GM18507 (cell line): ENCODE measurements at regions not wholly inside any gene's neighbourhood (a gene's known extent, or its start where the extent isn't known, plus 50 kb on each side); places are given as distances from the start of the nearest gene placed in this dataset.

Source experiments
- DNase-seq: peaks from one replicate; pipeline ENCODE4 v3.0.0; 2011; ENCODE audit warnings: low read depth; ENCODE audit not compliant: insufficient read length; ENCODE audit errors: extremely low spot score
- FAIRE-seq: peaks from 2 replicates; lab custom pipeline; 2011; peaks lifted over from hg19 to GRCh38; lab: Jason Lieb, UNC

DNA sequence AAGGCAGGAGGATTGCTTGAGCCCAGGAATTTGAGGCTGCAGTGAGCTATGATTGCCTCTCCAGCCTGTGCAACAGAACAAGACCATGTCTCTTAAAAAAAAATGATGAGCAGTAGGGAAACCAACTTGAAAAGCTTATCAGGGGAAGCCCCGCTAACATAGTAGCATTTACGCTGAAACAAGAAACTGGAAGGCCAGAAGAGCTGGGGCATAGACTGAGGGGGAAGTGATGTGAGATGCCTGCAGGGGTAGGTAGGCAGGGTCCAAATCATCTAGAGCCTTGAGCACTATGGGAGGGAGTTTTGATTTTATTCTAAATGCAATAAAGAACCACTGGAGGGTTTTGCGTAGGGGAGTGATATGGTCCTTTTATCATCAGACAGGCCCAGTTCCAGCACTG lies 139.3 kb downstream of the CYB561 start:
- FAIRE-seq (no peak), DNase-seq (no peak)

DNA sequence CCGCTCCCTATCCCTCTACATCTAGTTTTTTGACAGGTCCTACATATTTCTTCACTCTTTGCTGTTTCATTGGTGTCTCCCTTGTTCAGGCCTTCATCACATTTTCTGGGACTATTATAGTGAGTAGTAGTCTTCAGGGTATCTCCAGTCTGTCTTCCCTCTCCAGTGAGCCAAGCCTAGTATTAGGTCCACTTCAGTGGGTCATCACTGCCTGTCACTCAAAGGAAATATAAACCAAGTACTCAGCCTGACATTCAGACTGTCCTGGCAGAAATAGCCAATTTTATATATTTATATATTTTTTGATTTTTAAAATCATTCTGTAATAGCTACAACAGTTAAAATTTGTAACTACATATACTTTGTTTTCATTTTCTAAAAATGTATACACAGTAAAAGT lies 137.8 kb downstream of the CYB561 start:
- FAIRE-seq (no peak), DNase-seq (no peak)

DNA sequence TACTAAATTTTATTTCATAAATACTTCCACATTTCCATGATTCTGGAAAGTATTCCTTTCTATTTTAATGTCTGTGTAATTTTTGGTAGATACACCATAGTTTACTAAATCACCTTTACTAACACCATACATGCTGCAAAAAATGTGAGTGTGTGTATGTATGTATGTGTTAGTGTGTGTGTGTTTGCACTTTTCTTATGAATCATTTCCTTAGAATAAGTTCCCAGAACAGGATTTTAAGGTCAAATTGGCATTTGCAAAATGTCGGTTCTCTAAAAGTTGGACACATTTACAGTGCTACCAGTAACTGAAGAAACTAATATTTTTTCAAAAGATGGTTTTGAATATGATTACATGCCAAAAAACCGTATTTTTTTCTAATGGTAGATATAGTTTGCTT lies 137.1 kb downstream of the CYB561 start:
- no peak for DNase-seq
- FAIRE-seq: no peak

- no peak for FAIRE-seq
- no peak for DNase-seq
Observed at GRCh38 chr17:63311416-63311937, 134.6 kb downstream of the CYB561 start.

DNA sequence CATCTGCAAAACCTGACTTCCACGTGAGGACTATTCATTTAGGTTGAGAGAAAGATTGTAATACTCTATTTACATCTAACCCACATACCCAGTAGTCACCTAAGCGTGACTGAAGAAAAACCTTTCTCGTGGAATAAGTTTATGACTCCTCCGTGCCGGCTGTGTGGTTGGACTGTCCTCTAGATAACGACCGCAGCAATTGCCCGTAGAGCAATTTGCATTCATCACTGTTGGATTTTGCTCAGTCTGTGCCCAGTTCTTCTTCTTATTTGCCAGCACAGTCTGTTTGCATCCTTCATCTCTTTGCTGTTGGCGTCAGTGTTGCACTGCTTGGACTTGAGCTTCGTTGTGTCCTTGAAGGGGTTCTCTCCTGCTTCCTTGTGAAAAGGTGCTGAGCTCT lies 131.3 kb downstream of the CYB561 start:
- DNase-seq: no peak
- FAIRE-seq: no peak

- DNase-seq: no peak
- no peak for FAIRE-seq
Observed at GRCh38 chr17:63316100-63316499, 130.0 kb downstream of the CYB561 start.

- DNase-seq (no peak), FAIRE-seq (no peak)
Observed at GRCh38 chr17:63317166-63317840, 128.8 kb downstream of the CYB561 start.

DNA sequence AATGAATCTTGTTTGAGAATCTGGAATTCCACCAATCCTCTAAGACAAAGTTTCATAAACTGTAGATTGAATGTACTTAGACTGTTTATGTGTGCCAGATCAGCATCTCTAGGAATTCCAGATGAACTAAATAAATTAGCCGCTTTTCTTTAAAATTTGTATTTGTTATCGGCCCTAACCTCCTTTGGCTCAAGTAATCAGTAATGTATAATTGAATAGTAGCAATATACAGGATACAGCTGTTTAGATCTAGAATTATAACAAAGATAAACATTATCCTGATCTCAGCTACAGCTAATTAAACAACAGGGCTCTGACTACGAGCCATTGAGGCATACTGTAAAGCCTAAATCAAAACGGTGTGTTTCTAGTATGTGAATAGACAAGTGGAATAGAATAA lies 120.3 kb downstream of the CYB561 start:
- no peak for DNase-seq
- no peak for FAIRE-seq

- FAIRE-seq (no peak), DNase-seq (no peak)
Observed at GRCh38 chr17:63329876-63330275, 116.2 kb downstream of the CYB561 start.

- DNase-seq: no peak
- FAIRE-seq: no peak
Observed at GRCh38 chr17:63331301-63332061, 114.6 kb downstream of the CYB561 start.

- no peak for DNase-seq
- no peak for FAIRE-seq
Observed at GRCh38 chr17:63332286-63332685, 113.8 kb downstream of the CYB561 start.

DNA sequence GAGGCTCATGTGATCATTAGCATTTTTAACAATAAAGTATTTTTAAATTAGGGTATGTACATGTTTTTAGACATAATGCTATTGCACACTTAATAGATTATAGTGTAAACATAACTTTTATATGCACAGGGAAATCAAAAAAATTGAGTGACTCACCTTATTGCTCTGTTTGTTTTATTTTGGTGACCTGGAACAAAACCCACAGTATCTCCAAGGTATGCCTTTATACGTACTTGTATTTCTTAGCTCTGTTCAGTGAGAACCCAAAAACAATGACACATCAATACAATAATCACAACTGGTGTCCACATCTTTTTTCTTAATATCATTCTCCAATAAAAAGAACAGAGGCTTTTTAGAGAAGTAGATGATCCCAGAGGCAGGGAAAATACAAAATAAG lies 112.2 kb downstream of the CYB561 start:
- no peak for FAIRE-seq
- DNase-seq: no peak

- no peak for FAIRE-seq
- no peak for DNase-seq
Observed at GRCh38 chr17:63335831-63336230, 110.3 kb downstream of the CYB561 start.

DNA sequence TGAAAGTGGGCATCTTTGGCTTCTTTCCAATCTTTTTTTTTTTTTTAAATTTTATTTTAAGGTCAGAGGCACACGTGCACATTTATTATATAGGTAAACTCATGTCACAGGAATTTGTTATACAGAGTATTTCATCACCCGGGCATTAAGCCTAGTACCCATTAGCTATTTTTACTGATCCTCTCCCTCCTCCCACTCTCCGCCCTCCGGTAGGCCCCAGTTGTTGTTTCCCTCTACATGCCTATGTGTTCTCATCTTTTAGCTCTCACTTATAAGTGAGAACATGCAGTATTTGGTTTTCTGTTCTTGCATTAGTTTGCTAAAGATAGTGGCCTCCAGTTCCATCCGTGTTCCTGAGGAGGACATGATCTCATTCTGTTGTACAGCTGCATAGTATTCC lies 108.5 kb downstream of the CYB561 start:
- FAIRE-seq (no peak), DNase-seq (no peak)

DNA sequence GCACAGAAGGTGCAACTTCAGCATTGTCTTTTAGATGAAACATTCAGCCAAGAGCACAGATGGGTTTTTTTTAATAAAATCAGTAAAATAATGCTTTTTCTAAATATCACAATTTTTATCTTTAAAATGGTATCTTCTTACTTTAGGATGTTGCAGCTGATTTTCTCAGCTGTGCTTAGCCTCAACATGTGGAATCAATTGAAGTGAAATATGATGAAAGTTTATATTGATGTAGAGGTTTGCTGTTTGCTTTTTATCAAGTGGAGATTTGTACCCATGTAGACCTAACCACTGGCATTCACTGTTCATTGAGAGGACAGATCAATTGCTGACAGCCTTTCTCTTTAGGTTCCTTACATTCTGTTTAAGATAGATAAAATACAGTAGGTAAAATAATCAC lies 107.8 kb downstream of the CYB561 start:
- DNase-seq: no peak
- FAIRE-seq: no peak

DNA sequence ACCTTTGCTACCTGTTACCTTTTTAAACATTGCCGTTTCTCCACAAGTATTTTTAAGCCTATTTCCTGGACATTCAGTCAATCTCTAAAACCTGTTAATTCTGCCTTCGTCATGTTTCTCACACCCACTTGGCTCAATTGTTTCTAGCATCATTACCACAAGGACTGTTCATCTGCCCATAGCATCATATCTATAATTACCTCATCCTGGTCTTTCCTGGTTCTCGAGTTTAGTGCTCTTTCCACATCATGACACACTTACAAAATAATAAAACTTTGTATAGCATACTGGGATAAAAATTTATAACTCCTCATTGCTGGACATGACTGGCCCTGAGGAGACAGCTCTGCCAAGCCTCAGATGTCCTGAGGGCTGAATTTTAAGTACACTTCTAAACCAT lies 104.8 kb downstream of the CYB561 start:
- no peak for FAIRE-seq
- no peak for DNase-seq

DNA sequence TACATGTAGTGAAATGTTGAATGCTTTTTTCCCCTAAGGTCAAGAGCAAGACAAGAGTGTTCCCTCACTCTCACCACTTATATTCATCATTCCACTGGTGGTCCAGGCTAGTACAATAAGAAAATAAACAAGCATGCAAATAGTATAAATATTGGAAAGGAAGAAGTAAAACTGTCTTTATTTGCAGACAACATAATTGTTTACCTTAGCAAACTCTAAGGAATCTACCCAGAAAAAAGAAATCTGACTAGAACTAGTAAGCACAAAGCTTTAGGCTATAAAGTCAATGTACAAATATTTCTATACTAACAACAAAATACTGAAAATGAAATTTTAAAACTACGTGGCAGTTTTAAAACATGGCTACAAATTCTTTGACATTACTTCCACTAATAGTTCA lies 101.7 kb downstream of the CYB561 start:
- FAIRE-seq (no peak), DNase-seq (no peak)

DNA sequence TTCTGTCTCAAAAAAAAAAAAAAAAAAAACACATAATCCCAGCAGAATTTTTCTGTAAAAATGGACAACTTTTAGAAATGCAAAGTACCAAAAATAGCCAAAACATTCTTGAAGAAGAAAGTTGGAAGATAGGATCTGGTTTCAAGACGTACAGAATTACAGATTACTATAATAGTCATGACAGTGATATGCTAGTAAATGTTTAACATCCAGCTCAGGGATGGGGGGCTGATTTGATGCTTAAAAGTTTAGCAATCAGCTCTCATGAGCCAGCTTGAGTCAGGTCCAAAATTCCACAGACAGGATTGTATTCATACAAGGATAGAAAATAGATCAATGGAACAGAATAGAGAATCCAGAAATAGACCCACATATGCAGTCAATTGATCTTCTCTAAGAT lies 100.5 kb downstream of the CYB561 start:
- DNase-seq: no peak
- FAIRE-seq: no peak

DNA sequence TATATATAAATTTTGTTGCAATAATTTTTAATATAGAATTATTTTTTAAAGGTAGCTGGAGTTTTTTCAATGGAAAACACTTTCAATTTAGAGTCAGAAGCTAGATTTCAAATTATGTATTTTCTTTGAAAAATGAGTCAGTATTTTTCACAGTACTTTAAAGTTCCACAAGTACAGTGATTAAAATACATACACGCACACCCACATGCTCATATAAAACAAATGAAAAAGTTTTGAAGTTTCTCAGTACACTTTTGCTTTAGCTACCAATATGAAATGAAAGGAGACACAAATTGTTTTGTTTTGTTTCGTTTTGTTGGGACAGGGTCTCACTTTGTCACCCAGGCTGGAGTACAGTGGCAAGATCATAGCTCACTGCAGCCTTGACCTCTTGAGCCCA lies 98.6 kb downstream of the CYB561 start:
- FAIRE-seq: no peak
- no peak for DNase-seq

- no peak for FAIRE-seq
- DNase-seq: no peak
Observed at GRCh38 chr17:63349478-63350000, 96.6 kb downstream of the CYB561 start.

- DNase-seq (no peak), FAIRE-seq (no peak)
Observed at GRCh38 chr17:63350364-63350763, 95.7 kb downstream of the CYB561 start.
